Sigmoid colon (tissue), 6 donors: ENCODE measurements at regions not wholly inside any gene's neighbourhood (a gene's known extent, or its start where the extent isn't known, plus 50 kb on each side); places are given as distances from the start of the nearest gene placed in this dataset.

Experiments
- DNase-seq: peaks from one replicate; pipeline ENCODE4 v3.0.0-alpha.2; 2019
- H3K27ac ChIP-seq, 4 donors: fragments of 200-600 bp; sonication (generic); one replicate each; pipeline ENCODE4 v1.5.1; 2016 to 2019; ENCODE audit warnings: mild to moderate bottlenecking in 1 of 4
- H3K27me3 ChIP-seq, 3 donors: fragments of 200-600 bp; sonication (generic); one replicate each; pipeline ENCODE4 v1.5.1; 2019; ENCODE audit warnings: mild to moderate bottlenecking in 1 of 3
- H3K36me3 ChIP-seq, 4 donors: fragments of 200-600 bp; sonication (generic); one replicate each; pipeline ENCODE4 v1.5.1; 2016 to 2019
- H3K4me1 ChIP-seq, 4 donors: fragments of 200-600 bp; sonication (generic); one replicate each; pipeline ENCODE4 v1.5.1; 2017 to 2019
- H3K4me3 ChIP-seq, 4 donors: fragments of 200-600 bp; sonication (generic); one replicate each; pipeline ENCODE4 v1.5.1; 2017 to 2019; ENCODE audit warnings: mild to moderate bottlenecking in 2 of 4, moderate library complexity in 1 of 4
- H3K9me3 ChIP-seq, 4 donors: fragments of 200-600 bp in 3 of 4; sonication (generic) in 3 of 4; one replicate each; pipeline versions ENCODE4 v1.5.1 to v1.6.1; 2013 to 2019
- CTCF ChIP-seq, 4 experiments: fragments of 450-650 bp in 3 of 4; fragments of 200-600 bp in 1 of 4; IDR thresholded peaks; one replicate each; pipeline ENCODE4 v1.5.1; 2016 to 2019; ENCODE audit warnings: antibody characterized with exemption in 4 of 4, mild to moderate bottlenecking in 3 of 4, moderate library complexity in 2 of 4
- EP300 ChIP-seq, 4 donors: sonication (generic); formaldehyde crosslinking; IDR thresholded peaks; one replicate each; pipeline ENCODE4 v1.6.1; 2017; ENCODE audit warnings: antibody characterized with exemption in 4 of 4
- POLR2A ChIP-seq, 2 donors: fragments of 450-650 bp; IDR thresholded peaks; one replicate each; pipeline ENCODE4 v1.6.1; 2016; ENCODE audit warnings: antibody characterized with exemption in 2 of 2, mild to moderate bottlenecking in 2 of 2, moderate library complexity in 2 of 2
- POLR2AphosphoS5 ChIP-seq, 4 donors: sonication (generic); formaldehyde crosslinking; IDR thresholded peaks; one replicate each; pipeline ENCODE4 v1.6.1; 2017; ENCODE audit warnings: antibody characterized with exemption in 4 of 4
- WGBS, 2 donors: extraction: QIAGEN DNeasy Blood & Tissue Kit; methylation state at CpG; one replicate each; pipeline ENCODE4 v1.1.7; 2013; 5-methylcytosine and 5-hydroxymethylcytosine counted together
- intact Hi-C: fragments of 100-400 bp; cut with DNase I; formaldehyde crosslinking; loops from one replicate; pipeline ENCODE4 v1.15.1; 2023
- donor health status: healthy with polysubstance abuse.
- donor health status: healthy.

GRCh38 chr2:11060376-11061169 is 94.7 kb upstream of the SLC66A3 start:
- TF ChIP-seq POLR2AphosphoS5 (IDR thresholded peaks at IDR 0.05) (no peak), CTCF (IDR thresholded peaks at IDR 0.05) (no peak), EP300 (IDR thresholded peaks at IDR 0.05) (no peak), POLR2A (IDR thresholded peaks at IDR 0.05) (no peak)
- no peaks in the 10 kb centered on the region for H3K4me1 ChIP-seq
- whole genome bisulfite sequencing, 2 donors, result 82 to 83% methylated on average over 3 of the region's 3 CpGs

GRCh38 chr2:11065833-11066485 is 89.3 kb upstream of the SLC66A3 start:
- Histone ChIP-seq H3K4me1 (no peaks in the 10 kb centered on the region), H3K4me3 (no peak overlapping the region), H3K36me3 (no peaks in the 10 kb centered on the region), H3K9me3 (peaks cover 0 to 3% (median 0%) of the 10 kb centered on the region in 4 donors), H3K27ac (no peak overlapping the region), H3K27me3 (peaks cover 0 to 16% (median 0%) of the 10 kb centered on the region in 3 donors)
- no peak for DNase-seq
- 11 to 44% methylated on average over 12 of the region's 12 CpGs for whole genome bisulfite sequencing, 2 donors
- intact Hi-C loops, result no loop called here
- TF ChIP-seq POLR2AphosphoS5 (IDR thresholded peaks at IDR 0.05) (peak in 1 of 4 donors; percentile 15), CTCF (IDR thresholded peaks at IDR 0.05) (no peak)

More at GRCh38 chr2:11060376-11061169, 94.7 kb upstream of the SLC66A3 start:
- Histone ChIP-seq H3K27me3 (peaks cover 0 to 7% (median 0%) of the 10 kb centered on the region in 3 donors), H3K27ac (no peak overlapping the region), H3K36me3 (no peaks in the 10 kb centered on the region), H3K4me3 (no peak overlapping the region), H3K9me3 (peaks cover 0 to 5% (median 0%) of the 10 kb centered on the region in 4 donors)
- intact Hi-C loops, result no loop called here
- DNase-seq, result no peak

- peaks cover 0 to 16% (median 0%) of the 10 kb centered on the region in 3 donors for H3K27me3 ChIP-seq
- no peak overlapping the region for H3K27ac ChIP-seq
- TF ChIP-seq POLR2A (IDR thresholded peaks at IDR 0.05), result no peak
- TF ChIP-seq POLR2AphosphoS5 (IDR thresholded peaks at IDR 0.05), result no peak
- TF ChIP-seq CTCF (IDR thresholded peaks at IDR 0.05), result no peak
- TF ChIP-seq EP300 (IDR thresholded peaks at IDR 0.05), result no peak
- intact Hi-C loops, result no loop called here
- no peak for DNase-seq
- 91% methylated on average over 22 of the region's 22 CpGs for WGBS, 2 donors
- no peaks in the 10 kb centered on the region for H3K36me3 ChIP-seq
- no peaks in the 10 kb centered on the region for H3K9me3 ChIP-seq
- no peak overlapping the region for H3K4me3 ChIP-seq
- H3K4me1 ChIP-seq, result no peaks in the 10 kb centered on the region
Measured at GRCh38 chr2:11067221-11068078, 87.8 kb upstream of the SLC66A3 start.

DNA sequence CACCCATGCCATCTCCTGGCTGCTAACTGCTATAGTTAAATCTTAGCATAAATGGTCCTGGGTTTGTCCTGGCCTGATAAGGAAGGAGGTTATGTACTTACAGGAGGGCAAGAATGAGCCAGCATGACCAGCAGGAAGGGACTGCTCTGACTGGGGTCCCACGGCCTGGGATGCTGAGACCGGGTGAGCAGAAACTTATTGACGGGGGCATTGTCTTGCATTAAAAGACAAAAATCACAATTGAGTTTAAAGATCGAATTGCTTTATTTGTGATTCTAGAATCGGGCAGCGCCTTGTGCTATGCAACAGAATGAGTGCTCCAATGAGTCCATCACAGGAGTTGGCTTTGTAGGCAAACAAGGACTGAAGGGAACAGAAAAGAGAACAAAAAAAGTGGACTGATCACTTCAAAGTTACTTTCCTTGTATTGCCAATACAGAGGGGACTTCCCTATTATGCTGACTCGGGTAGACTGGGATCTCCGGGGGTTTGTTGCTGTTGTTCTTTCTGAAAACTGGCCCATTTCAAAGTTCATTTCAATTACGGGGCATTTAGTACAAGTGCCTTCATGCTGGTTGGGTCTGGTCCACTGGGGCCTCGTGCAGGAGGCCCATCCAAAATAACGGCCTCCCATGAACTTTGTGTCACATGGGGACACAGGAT is 87.1 kb upstream of the SLC66A3 start:
- Histone ChIP-seq H3K27me3 (peaks cover 0 to 21% (median 0%) of the 10 kb centered on the region in 3 donors), H3K4me1 (no peaks in the 10 kb centered on the region), H3K4me3 (no peak overlapping the region), H3K9me3 (no peaks in the 10 kb centered on the region), H3K36me3 (no peaks in the 10 kb centered on the region), H3K27ac (no peak overlapping the region)
- intact Hi-C loops, result no loop called here
- no peak for DNase-seq
- TF ChIP-seq CTCF (IDR thresholded peaks at IDR 0.05), result no peak
- no peak for TF ChIP-seq POLR2A (IDR thresholded peaks at IDR 0.05)
- TF ChIP-seq POLR2AphosphoS5 (IDR thresholded peaks at IDR 0.05), result no peak
- TF ChIP-seq EP300 (IDR thresholded peaks at IDR 0.05), result no peak
- 89% methylated on average over 11 of the region's 11 CpGs for WGBS, 2 donors
